ENCODE measurements at regions not wholly inside any gene's neighbourhood (a gene's known extent, or its start where the extent isn't known, plus 50 kb on each side); places are given as distances from the start of the nearest gene placed in this dataset.

- Histone ChIP-seq H3K4me3 (ENCODE audit: low read depth in 2 of 2, low read length in 1 of 2) (no peak overlapping the region; a peak in 1 of 4 replicates), H4K20me1 (ENCODE audit: insufficient read depth) (no peaks in the 10 kb centered on the region), H3K9me3 (no peaks in the 10 kb centered on the region), H3K27me3 (ENCODE audit: insufficient read depth) (no peaks in the 10 kb centered on the region), H3K4me2 (no peak overlapping the region), H3K9me2 (no peaks in the 10 kb centered on the region), H2AFZ (ENCODE audit: low read depth) (no peak overlapping the region), H3K27ac (ENCODE audit: low read depth in 2 of 2, low read length in 1 of 2) (no peak overlapping the region), H3K36me3 (replicated peaks in 1 of 2; ENCODE audit: control insufficient read depth in 1 of 2, insufficient read depth in 2 of 2, low read length in 1 of 2) (no peaks in the 10 kb centered on the region), H3K9ac (no peak overlapping the region), H3K4me1 (ENCODE audit: control insufficient read depth in 1 of 2, insufficient read depth in 2 of 2, low read depth in 1 of 2, low read length in 1 of 2) (no peaks in the 10 kb centered on the region), H3K79me2 (ENCODE audit: insufficient read depth) (no peaks in the 10 kb centered on the region), H3F3A (replicated peaks; ENCODE audit: insufficient read depth) (no peaks in the 10 kb centered on the region)
- ChIA-PET CTCF (no interaction called here), POLR2A (no interaction called here)
- 29% methylated on average over 10 of the region's 11 CpGs for whole genome bisulfite sequencing (ENCODE audit: low lambda C conversion rate)
- no peak for TF ChIP-seq FOXM1 (IDR thresholded peaks at IDR 0.05; ENCODE audit: low read depth)
- TF ChIP-seq CHD2 (IDR thresholded peaks at IDR 0.05; ENCODE audit: low read length, partially characterized antibody): no peak
- TF ChIP-seq TEAD4 (IDR thresholded peaks at IDR 0.05; ENCODE audit: borderline replicate concordance, insufficient read depth): no peak
- no peak for TF ChIP-seq RAD21 (IDR thresholded peaks at IDR 0.05; ENCODE audit: low read length)
- TF ChIP-seq MXI1 (IDR thresholded peaks at IDR 0.05; ENCODE audit: low read depth, low read length): no peak
- TF ChIP-seq NFIC (IDR thresholded peaks at IDR 0.05; ENCODE audit: borderline replicate concordance): no peak
- no peak for TF ChIP-seq RCOR1 (IDR thresholded peaks at IDR 0.05; ENCODE audit: low read length)
- no peak for TF ChIP-seq IRF3 (IDR thresholded peaks at IDR 0.05; ENCODE audit: low read depth, low read length)
- no peak for TF ChIP-seq MAX (IDR thresholded peaks at IDR 0.05; ENCODE audit: low read depth)
- TF ChIP-seq REST (IDR thresholded peaks at IDR 0.05; ENCODE audit: low read depth, low read length): no peak
- TF ChIP-seq EZH2phosphoT487 (IDR thresholded peaks at IDR 0.05; ENCODE audit: borderline replicate concordance, low read depth): no peak
- no peak for TF ChIP-seq USF2 (IDR thresholded peaks at IDR 0.05; ENCODE audit: borderline replicate concordance, low read depth, low read length)
- TF ChIP-seq GATA2 (CRISPR knock-in tag; IDR thresholded peaks at IDR 0.05): no peak
- no peak for TF ChIP-seq RXRA (IDR thresholded peaks at IDR 0.05; ENCODE audit: borderline replicate concordance, low read depth)
- no peak for TF ChIP-seq YY1 (IDR thresholded peaks at IDR 0.05; ENCODE audit: low read depth)
- no peak for TF ChIP-seq NRF1 (IDR thresholded peaks at IDR 0.05; ENCODE audit: low read depth, low read length)
- no peak for DNase-seq
Observed at GRCh38 chr10:121406823-121407545, 191.3 kb downstream of the FGFR2 start.

Data from SK-N-SH (cell line).